ENCODE measurements at regions not wholly inside any gene's neighbourhood (a gene's known extent, or its start where the extent isn't known, plus 50 kb on each side); places are given as distances from the start of the nearest gene placed in this dataset.
A peak's percentile ranks its signal among the peaks of the same experiment; 100 is the strongest.
"Not testable (repeated sequence)": the region's sequence is repeated elsewhere in the genome, so short reads cannot be mapped to it uniquely, and the experiment has no call there.

DNA sequence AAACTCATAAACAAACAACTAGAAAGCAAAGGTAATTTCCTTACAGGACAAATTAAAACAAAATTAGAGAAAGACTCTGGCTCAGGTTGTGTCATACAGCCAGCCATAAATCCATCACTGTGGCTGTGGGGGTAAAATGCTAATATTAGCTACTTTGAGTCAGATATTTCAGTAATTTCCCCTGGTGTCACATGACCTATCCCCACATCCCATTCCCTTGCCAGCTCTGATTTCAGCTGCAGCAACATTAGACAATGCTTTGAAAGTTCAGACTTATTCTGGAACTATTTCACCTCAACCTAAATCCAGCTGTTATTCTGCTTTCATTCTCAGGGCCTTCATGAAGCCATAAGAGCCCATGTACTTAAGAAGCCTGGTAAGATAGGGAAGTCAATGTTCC is 55.3 kb downstream of the RPL10L start:
- DNase-seq (ENCODE audit: low spot score), result no peak

GRCh38 chr14:46582826-46583225 is 68.8 kb downstream of the RPL10L start:
- no peak for DNase-seq (ENCODE audit: low spot score)

DNA sequence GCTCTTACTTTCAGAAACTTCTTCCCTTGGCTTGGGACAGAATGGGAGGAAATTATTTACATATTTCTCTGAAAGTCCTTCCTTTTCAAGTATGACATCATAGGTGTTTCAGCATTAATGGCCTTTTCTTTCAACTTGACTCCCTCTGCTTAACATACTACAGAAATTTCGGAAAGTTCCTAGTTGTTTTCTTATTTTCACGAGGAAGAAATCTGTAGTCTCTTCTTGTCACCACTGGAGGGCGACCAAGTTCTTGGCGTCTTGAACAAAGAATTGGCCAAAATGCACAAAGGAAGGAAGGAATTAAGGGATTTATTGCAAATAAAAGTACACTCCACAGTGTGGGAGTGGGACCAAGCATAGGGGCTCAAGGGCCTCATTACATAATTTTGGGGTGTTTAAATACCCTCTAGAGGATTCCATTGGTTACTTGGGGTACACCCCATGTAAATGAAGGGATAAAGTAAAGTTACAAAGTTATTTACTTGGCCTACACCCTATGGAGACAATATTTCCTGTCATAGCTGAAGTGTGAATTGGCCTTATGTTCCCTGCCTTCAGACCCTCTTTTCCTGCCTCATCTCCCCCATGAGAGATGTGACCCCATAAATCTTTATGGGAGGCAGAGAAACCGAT is 70.4 kb downstream of the RPL10L start:
- DNase-seq (ENCODE audit: low spot score), result no peak

GRCh38 chr14:46574978-46575375 is 76.6 kb downstream of the RPL10L start:
- DNase-seq (ENCODE audit: low spot score), result no peak

- peak; percentile 45 for DNase-seq (ENCODE audit: low spot score)
Measured at GRCh38 chr14:46574221-46574977, 77.2 kb downstream of the RPL10L start.

DNA sequence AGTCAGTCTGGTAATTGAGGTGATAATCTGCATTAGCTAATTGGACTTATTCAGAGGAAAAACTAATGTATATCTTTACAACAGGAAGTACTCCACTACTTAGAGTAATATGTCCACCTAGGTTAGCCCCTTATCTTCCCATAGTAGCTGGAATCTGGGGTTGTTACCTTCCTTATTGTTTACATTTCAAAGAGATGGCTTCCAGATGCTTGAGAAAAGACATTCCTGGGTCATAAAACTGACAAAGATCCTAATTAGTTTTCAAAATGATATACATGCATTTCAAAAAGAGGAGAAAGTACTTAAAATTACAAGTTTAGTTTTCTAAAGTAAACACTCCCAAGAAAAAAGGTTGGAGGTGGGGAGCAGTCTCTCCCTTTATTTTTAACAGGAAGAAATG is 78.1 kb downstream of the RPL10L start:
- no peak for DNase-seq (ENCODE audit: low spot score)

- no peak for DNase-seq (ENCODE audit: low spot score)
Measured at GRCh38 chr14:46571970-46572369, 79.6 kb downstream of the RPL10L start.

GRCh38 chr14:46568161-46568560 is 83.4 kb downstream of the RPL10L start:
- DNase-seq (ENCODE audit: low spot score), result not testable (repeated sequence)

GRCh38 chr14:46550836-46551235 is 100.7 kb downstream of the RPL10L start:
- DNase-seq (ENCODE audit: low spot score), result no peak

GRCh38 chr14:46540986-46541385 is 110.6 kb downstream of the RPL10L start:
- no peak for DNase-seq (ENCODE audit: low spot score)

DNA sequence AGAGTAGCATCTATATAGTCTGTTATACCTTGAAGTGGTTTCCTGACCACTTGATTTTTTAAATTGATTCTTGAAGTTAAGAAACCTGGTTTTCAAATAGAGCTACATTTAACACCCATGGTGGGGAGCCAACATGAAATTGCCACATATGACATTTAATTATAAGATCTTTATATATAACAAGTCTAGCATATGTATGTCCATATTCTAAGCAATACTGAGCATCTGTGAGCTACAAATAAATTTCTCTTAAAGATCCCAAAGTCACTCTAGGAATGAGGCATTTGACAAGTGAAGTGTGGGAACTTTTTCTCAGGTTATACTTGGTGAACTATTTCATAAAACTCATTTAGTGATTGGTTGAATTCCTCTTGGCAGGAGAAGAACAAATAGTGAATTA is 132.5 kb downstream of the RPL10L start:
- no peak for DNase-seq (ENCODE audit: low spot score)

GRCh38 chr14:46508752-46509151 is 142.8 kb downstream of the RPL10L start:
- not testable (repeated sequence) for DNase-seq (ENCODE audit: low spot score)

GRCh38 chr14:46499521-46499920 is 152.1 kb downstream of the RPL10L start:
- no peak for DNase-seq (ENCODE audit: low spot score)

DNA sequence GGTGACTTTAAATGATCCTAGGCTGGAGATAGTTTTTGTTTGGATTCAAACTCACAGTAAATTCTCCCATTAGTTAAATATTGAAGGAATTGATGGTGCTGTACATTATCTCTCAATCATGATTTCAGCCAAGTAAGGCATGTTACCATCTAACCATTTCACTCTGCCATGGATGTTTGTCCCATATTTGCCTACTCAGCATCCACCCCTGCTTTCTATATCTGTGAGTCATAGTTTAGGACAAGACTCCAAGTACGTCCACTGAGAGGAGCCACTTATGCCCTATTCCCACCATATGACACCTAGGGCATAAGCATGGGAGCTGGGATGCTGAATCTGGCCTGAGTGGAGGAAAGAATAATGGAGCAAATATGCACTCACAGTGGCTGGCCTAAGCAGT is 155.2 kb downstream of the RPL10L start:
- DNase-seq (ENCODE audit: low spot score), result no peak

DNA sequence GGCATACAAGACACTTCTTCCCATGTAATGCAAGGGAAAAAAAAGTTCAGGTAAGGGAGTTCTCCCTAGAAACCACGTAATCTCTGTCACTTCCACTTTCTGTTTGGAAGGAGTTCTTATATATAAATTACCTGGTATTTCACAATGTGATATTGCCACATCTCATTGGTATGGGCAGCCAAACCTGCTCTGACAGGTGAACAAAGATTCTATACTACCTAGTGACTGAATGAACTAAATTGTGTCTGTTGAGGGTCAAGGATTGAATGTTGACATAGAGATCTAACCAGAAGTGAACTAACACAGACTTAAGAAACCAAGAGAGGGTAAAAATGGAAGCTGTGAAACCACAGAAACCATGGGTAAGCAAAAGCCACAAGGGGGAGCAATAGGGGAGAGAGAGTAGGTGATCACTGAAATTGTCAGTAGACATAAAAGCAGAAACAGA is 161.3 kb downstream of the RPL10L start:
- DNase-seq (ENCODE audit: low spot score), result peak; percentile 11

GRCh38 chr14:46488374-46488773 is 163.2 kb downstream of the RPL10L start:
- DNase-seq (ENCODE audit: low spot score), result no peak

DNA sequence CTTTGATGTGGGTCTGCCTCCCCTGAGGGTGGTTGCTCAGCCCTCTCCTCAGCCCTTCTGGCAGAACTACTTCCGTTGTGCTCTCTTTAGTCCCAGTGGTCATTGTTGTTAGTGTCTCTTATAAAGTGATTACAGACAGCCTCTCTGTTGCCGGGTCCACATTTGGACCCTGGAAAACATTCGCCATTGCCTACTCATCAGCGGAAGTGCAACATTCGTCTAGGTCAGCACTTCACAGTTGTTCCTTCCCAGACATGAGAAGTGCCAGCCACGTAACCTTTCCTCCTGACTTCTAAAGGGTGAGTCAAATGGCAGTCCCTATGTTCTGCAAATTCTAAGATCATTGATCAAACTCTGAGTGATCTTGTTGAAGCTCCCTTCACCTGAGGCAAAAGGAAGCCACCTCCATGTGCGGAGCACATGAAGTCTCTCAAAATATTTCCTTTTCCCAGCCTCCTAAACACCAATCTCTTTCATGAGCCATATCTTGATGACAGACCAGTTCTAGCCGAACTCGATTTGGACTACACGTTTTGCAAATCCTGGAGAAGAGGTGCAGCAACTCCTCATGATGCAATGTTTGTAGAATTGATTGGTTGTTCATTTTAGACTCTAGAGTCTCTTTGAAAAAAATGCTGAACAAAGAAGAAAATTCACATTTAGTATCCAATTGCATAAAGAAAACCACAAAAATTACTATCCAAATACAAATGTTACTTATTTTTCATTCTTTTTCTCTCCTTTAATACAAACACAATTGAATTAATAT is 163.8 kb downstream of the RPL10L start:
- DNase-seq (ENCODE audit: low spot score), result no peak

GRCh38 chr14:46482200-46482599 is 169.4 kb downstream of the RPL10L start:
- no peak for DNase-seq (ENCODE audit: low spot score)

- DNase-seq (ENCODE audit: low spot score), result no peak
Measured at GRCh38 chr14:46480817-46481216, 170.8 kb downstream of the RPL10L start.

DNA sequence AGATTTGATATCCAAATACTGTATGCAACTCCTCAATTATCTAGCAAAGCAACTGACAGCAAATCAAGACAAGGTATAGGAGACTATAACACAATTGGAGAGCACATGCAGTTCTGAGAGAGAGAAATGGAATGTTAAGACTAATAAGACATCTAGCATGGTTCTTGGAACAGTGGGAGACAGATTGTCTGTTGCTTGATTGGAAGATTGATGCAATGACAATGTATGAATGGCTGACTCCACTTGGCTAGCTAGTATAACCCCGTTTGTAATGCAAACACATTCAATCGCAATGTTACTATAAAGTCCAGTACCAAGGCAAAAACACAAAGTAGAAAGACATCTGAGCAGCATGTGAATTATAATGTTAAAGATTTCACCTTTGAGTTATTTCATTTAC is 179.3 kb downstream of the RPL10L start:
- no peak for DNase-seq (ENCODE audit: low spot score)

GRCh38 chr14:46464341-46464740 is 187.2 kb downstream of the RPL10L start:
- no peak for DNase-seq (ENCODE audit: low spot score)

DNA sequence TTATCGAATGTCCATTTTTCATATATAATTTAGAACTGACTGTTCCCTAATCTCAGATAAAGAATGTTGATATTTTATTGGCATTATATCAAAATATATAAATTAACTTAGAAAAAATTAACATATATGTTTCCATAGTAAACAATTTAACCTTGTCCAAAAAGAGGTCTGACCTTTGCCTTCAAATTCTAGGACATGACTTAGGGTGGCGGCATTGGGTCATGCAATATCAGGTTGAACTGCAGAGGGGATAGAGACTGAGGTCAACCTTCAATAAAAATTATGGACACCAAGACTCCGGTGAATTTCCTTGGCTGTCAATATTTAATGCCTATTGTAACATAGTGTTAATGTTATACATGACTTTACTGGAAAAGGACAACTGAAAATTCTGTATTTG is 199.8 kb downstream of the RPL10L start:
- no peak for DNase-seq (ENCODE audit: low spot score)

DNA sequence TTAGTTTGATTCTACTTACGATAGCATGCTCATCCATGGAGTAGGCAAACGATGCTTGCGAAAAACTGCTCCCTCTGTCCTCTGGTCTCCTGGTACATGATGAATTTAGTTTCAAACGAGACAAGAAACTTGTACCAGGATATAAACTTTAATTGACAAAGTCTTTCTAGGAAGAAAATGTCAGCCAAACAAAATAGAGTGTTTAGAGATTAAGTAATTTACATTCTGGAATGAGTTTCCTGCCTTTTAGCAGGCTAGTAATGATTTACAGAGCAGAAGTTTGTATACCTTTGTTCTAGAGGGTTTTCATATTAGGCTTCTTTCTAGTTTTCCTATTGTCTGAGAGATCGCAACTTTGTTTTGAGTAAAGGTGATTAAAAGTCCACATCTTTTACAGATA is 206.9 kb downstream of the RPL10L start:
- no peak for DNase-seq (ENCODE audit: low spot score)
